NCI-H748 (cell line): ENCODE measurements at regions not wholly inside any gene's neighbourhood (a gene's known extent, or its start where the extent isn't known, plus 50 kb on each side); places are given as distances from the start of the nearest gene placed in this dataset.
"Not testable (repeated sequence)": the region's sequence is repeated elsewhere in the genome, so short reads cannot be mapped to it uniquely, and the experiment has no call there.

Experiments used
- DNase-seq: peaks from one replicate; lab custom pipeline; 2025; ENCODE audit not compliant: unreplicated experiment; lab: John Stamatoyannopoulos, UW

DNA sequence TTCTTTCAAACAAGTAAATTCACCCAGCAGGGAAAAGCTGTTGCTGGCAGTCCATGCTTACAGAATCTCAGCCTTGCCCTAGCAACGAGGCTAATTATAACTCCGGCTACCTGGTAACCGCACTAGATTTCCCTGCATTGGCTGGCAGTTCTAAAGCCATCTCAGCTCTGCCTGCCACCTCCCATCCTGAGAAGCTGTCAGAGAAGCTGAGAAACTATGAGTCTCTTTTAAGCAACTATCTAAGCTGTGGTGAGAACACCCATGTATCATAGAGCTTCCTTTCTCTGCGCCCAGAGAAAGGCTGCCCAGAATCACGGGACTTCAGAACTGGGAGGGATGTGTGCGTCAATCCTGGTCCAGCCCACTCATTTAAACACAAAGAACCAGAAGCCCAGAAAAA, 113.9 kb upstream of the NBPF26 start:
- DNase-seq, result not testable (repeated sequence)

DNA sequence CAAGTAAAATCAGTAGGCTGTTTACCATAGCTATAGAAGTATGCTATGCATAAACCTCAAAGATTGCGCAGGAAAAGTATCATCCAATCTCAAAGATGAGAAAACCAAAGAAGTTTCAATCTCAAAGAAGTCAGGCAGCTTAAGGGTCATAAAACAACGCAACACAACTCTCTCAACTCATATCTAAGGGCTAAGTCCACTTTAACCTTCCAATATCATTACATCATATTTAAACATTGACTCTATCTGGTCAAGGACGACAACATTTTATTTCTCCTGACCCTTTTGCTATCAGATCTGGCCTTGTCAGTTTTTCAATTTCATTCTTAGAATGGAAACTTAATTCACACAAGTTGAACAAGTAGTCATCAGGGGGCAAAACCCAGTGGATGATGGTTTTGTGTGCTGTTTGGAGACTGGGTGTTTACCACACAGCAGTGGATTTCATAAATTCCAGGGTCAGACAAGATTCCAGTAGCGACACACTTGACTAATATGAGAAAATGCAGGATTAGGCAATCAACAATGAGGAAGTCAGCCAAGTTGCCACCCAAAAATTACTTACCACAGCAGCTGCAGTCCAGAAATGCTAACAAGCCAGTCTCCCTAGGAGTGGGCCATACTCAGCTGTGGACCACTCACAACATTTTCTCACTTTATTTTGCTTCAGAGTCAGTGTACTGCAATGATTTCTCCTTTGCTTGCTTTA, 108.7 kb upstream of the NBPF26 start:
- DNase-seq, result not testable (repeated sequence)

DNA sequence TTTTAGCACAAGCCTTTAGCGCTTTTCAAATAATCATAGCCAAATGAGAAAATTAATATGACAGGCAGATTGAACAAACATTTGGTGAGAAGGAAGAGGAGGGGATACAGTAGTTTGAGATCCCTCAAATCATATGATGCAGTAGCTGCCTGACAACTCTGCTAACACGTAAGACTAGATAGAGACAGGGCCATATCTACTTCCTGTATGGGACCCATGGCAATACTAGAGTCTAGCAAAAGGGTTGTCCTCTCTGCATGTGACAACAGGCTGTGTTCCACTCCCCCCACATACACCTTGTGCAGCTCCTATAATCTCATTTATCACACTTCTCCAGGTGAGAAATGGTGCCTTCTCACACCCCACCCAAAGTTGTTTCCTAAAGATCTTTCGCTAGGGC, 106.3 kb upstream of the NBPF26 start:
- DNase-seq, result not testable (repeated sequence)

DNA sequence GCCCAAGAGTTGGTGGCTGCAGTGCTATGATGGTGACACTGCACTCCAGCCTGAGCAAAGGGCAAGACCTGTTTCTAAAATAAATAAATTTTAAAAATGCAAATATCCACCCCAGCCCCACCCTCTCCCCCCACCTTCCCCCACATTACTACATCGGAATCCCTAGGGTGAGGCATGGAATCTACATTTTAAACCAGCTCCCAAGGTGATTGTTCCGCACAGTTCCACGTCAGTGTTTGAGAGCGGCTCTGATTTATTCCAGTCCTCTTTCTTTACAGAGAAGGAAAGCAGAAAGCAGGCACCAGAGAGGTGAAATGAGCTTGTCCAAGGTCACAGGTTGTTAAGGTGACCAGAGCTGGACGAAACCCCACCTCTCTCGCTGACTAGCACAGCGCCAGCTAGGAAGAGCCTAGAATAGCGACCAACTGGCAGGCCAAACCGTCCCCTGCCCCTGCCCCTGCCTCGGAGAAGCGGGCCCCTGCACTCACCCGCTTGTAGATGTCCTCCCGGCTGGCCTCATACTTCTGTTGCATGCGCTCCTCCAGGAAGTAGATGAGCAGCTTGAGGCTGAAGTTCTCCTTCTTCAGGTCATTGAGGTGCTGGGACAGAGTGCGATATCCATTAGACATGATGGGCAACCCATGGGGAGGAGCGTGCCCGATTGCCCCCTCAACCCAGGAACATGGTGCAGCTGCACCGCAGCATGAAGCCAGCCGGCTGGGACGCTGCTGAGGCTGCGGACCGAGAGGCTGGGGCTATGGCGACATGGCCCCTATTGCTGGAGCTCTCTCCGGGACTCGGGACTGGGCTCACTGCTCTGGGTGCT, 103.7 kb upstream of the NBPF26 start:
- not testable (repeated sequence) for DNase-seq

DNA sequence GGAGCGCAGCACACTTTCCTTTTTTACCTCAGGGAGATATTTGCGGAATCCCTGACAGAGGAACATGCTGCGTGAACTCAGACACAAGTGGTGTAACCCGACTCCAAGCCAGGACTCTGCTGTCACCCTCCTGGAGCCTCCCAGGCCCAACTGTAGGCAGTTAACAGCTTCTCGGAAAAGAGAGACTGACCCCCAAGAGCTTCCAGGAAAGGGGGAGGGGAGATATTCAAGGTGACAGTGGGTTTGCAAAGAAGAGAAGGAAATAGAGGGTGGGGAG, 103.1 kb upstream of the NBPF26 start:
- DNase-seq, result not testable (repeated sequence)

DNA sequence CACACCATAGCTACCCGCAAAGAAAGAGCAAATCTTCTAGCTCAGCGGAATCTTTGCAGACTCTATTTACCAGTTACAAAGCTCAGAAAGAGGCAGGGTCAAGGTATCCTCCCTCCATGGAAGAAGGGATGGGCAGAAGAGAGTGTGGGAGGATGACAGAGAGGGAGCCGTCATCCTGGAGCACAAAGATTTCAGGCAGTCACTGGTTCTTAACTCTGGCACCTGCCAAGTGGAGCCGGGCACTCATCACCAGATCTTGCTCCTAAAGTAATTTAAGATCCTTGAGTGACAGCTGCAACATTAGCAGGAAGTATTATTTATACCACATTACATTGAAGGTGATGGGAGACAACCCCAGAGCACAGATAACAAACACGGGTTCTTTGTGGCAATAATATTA, 102.5 kb upstream of the NBPF26 start:
- DNase-seq, result not testable (repeated sequence)

DNA sequence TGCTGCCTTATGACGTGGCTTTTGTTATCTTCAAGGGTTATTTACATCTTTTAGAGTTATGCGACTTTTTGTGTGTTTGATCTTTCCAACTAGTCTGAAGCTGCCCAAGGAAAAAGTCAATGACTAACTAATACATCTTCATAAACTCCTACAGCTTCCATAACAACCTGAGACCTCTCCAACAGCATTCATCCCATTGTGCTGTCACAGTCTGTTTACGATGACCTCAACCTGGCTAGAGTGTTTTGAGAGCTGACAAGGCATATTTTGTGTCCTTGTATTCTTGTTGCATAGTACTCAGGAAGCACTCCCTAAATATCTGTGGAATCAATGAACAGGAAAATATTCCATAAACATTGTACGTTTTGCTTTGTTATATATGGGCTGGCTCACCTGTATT, 100.2 kb upstream of the NBPF26 start:
- DNase-seq, result not testable (repeated sequence)

DNA sequence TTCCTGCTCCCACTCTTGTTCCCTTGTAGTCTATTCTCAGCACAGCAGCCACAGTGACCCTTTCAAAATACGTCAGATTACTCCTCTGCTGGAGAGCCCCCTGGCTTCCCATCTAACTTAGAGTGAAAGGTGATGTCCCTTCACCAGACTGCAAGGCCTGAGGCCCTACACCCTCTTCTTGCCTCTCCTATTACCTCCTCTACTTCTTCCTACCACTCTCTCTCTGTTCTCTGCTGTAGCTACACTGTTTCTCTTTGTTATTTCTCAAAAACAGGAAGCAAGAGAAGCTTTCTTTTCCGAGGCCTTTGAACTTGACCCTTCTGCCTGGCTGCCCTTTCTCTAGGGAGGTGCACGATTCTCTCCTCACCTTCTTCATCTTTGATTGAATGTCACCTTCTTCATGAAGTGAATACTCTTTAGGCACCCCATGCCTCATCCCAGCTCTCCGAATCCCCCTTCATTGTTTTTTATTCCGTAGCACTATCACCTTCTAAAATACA, 99.1 kb upstream of the NBPF26 start:
- DNase-seq, result not testable (repeated sequence)

DNA sequence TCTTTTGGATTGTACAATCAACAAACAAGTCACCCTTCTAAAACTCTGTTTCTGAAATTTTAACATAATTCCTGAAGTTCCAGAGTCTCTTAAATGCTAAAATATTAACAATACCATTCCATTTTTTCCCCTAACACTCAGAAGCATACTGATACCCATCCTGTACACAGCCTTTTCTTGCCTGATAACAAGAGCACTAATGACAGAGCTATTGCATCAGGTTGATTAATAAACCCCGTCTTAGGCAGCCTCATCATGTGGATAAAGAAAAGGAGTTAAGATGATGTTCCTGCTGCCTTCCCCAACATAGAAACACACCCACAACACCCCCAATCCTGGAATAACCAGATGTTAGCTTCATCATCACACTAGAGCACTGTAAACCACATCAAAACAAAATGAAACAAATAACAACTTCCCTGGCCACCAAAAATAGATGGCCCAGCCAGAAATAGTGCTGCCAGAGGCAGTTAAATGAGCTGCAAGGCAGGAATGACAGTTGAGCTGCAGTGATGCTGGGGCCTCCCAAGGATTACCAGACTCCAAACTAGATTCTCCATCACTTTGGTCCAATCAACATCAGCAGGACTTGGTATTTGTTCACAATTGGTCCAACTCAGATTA, 93.8 kb upstream of the NBPF26 start:
- not testable (repeated sequence) for DNase-seq

DNA sequence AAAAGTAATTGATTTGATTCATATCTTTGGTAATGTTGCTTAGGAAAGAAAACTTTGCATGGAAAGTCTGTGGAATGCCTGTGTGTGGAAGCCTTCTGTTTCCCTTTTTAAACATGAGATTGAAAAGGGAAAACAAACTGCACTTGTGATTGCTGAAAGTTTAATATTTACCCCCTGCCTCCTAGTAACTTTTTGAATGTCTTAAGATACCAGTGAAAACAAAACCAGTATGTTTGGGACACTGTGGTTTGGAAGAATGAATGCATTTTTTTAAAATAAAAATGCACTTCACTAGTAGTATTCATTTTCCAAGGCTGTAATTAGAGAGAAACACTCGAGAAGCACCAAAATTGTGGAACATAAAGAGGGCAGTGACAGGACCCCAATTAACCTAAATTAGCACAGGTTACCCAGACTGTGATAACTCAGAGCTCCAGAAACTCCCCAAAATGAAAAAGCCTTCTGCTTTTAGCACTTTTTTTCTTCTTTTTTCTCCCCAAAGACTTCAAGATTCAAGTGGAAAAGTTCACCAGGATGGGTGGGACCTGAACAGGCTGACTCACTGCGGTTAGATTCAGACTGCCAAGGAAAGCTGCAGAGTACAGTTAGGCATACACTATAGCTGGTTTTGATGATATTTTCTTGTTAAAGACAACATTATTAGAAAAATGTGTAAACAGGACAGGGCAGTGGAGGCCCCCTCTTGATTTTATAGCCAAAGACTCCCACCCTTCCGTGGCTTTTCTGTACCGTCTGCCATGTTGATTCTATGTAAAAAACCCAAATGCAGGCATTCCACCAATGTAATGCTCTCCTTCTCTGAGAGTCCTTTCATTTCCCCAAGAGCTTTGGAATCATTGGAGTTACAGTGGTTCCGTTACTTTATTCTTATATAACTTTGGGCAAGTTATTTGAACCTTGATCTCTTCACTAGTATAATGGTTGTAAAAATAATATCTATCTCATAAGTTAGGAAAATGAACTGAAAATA, 88.6 kb upstream of the NBPF26 start:
- not testable (repeated sequence) for DNase-seq

DNA sequence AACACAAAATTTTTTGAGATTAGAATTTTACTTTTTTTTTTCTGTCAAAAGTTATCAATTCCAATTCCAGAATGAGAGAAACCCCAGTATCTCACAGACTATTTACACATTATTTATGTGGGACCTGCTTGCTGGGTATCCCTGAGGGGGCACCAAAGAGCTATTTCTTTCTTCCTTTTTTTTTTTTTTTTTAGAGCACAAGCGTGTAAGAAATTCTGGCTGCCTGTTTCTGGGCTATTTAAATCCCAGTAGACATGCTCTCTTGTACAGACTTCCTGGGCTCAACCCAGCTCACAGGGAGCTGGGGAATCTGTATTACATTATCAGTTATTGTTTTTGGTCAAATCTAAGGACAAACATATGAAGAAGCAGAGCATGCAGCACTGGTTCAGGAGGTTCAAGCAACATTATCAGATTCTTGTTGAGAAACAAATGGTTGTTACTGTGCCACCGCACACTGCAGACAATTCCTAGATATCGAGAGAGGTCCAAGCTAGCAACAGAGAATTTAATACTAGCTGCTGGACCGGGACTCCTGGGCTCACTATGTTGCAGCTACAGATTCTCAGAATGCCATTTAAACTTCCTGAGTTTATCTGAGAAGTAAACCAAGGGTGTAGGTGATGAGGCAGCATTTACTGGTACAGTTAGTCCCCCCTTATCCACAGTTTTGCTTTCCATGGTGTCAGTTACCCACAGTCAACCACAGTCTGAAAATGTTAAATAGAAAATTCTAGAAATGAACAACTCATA, 83.3 kb upstream of the NBPF26 start:
- not testable (repeated sequence) for DNase-seq

DNA sequence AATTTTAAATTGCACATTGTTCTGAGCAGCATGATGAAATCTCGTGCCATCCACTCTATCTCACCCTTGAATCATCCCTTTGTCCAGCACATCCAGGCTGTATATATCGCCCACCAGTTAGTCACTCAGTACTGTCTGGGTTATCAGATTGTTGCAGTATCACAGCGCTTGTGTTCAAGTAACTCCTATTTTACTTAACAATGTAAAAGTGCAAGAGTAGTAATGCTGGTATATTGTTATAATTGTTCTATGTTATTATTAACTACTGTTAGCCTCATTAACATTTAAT, 82.8 kb upstream of the NBPF26 start:
- DNase-seq, result not testable (repeated sequence)

DNA sequence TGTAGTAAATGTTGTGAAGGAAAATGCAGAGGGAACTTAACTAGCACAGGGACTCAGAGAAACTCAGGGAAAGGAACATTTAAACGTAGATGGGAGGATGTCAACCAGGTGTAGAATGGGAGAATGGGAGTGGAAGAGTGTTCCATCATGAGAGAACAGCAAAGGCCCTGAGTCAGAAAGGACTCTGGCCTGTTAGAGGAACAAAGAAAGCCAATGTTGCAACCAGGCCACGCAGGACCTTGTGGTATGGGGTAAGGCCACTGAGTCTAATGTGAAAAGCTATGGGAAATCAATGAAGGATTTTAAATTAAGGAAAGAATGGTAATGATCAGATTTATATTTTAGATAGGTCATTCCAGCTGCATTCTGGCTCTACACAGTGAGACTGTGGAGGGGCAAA, 76.6 kb upstream of the NBPF26 start:
- not testable (repeated sequence) for DNase-seq

DNA sequence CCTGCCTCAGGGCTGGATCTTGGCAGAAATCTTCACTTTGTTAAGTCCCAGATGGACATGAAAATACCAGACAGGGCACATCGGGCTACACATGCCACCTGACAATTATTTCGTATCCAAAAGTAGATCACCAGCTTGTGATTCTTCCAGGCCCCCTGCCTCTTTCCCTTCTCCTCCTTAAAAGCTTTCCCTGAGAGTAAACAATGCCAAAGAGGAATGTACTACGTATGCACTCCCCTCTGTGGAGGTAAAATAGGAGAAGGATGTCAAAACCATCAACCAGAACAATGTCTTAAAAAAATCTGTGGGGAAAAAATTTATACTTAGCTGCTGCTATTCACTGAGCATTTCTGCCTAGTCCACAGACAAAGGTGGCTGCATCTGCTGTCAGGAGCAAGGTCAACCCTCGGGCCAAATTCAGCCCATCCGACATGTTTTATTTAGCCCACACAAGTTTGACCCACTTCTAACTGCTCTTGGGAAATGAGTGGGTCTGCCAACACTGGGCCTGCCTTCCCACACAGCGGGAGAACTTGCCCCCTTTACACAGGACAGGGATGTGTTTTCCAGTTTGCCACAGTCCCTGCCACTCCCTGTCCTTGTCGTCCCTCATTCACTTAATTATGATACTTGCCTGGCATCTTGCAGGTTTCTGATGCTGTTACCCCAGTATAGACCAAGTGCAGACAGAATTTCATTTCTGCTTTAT, 74.7 kb upstream of the NBPF26 start:
- DNase-seq, result not testable (repeated sequence)

DNA sequence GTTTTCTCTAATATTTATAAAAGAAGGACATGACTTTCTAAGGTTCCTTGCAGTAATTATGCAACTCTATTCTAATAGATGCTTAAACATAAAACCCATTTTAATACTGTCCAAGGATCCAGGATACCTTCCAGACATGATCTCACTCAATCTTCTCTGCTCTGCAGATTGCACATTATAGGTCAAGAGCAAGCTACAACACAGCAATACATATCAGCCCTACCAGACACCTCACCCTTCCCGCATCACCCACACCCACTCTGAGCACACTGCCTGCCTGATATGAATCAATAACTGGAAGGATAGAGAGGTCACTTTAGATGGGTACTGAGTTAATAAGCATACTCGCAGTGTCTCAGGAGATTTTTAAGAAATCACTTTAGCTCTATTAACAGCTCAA, 74.0 kb upstream of the NBPF26 start:
- DNase-seq, result not testable (repeated sequence)

DNA sequence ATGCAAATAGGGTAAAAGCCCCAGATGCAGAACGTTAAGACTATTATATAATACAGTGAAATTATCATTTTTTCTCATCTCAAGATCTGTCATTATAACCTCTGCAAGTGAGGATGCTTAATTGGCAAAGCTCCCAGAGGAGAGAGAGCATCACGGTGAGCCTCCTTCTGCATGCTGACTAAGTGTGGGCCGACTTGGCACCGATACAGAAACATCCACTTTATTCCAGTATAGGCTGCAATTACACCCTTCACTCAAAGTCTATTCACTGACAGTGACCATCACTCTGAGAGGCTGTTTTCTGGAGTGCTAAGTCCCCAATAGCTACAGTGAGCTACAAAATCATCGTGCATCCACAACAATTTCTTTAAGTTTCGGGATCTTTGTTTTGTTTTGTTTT, 69.6 kb upstream of the NBPF26 start:
- DNase-seq, result not testable (repeated sequence)

DNA sequence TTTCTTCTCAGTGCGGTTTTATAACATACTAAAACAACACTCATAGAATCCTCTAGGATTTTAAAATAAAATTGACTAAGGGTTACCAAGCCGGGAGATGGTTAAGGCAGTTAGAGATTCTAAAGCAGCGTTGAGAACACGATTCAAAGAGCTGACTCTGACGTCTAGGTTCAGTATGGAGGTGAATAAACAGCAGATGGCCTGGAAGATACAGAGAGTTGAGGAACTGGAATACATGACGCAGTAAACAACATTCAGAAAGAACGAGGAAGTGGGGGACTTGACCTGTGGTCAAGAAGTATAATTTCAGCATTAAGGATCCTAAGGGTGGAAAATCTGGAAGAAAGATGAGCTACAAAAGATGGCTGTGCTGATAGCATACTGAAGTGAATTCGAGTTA, 68.4 kb upstream of the NBPF26 start:
- not testable (repeated sequence) for DNase-seq

DNA sequence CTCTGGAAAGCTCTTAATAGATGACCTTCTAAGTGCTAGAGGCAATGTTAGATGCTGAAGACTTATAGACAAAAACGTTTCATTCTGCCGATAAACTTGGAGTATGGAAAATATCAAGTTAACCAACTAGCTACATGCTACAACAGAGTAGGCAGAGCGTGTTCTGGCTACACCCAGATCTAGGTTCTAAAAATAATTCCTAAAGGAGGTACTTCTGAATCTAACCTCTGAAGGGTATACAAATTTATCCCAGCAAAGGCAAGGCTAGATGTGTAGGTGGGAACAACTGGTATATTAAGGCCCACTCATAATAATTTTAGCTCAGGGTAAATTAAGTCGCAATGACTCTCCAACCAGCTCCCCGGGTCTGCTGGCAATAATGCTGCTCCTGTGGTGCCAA, 67.6 kb upstream of the NBPF26 start:
- DNase-seq, result not testable (repeated sequence)

DNA sequence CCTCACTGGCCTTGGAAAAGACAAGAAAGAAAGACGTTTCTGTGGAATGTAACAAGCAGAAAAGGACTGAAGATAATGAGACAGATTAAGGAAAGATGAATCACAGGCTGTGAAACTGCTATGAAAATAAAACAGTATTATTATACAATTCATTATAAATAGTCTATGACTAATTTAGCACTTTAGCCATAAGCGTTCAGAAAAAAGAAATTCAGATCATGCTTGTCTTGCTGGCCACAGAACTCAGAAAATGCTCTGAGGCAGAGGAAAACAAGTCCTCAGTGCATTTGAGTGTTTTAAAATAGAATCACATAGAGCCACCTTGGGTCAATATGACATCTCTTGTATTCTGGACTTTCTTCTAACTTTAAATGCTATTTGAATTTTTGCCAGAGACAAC, 65.9 kb upstream of the NBPF26 start:
- not testable (repeated sequence) for DNase-seq

DNA sequence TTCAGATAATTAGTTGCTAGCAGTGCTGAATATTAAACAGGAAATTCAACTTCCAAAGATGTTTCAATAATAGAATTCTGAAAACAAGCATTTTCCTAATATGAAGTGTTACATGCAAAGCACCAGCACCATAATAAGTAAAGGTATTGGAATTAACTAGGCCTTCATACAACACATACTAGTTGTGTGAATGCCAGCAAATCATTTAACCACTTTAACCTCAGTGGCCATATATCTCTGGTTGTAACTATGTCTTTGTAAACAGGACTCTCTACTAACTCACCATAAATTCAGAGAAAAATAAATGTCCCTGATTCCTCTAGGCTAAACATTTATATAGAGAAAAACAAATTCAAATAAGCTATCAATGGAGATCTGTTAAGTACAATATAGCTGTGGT, 65.1 kb upstream of the NBPF26 start:
- DNase-seq, result not testable (repeated sequence)
